Activated T-cell treated with anti-CD3 and anti-CD28 coated beads, Interleukin-2, amount 50 U/mL, for 72 hours (primary cell): ENCODE measurements at regions not wholly inside any gene's neighbourhood (a gene's known extent, or its start where the extent isn't known, plus 50 kb on each side); places are given as distances from the start of the nearest gene placed in this dataset.
"Not testable (repeated sequence)": the region's sequence is repeated elsewhere in the genome, so short reads cannot be mapped to it uniquely, and the experiment has no call there.

Experiments
- ATAC-seq, 2 donors: fragments of 150-1000 bp; cut with Tn5 transposase; replicated peaks in 1 of 2; 2 replicates each; pipeline ENCODE4 v1.10.0; 2021; ENCODE audit warnings: moderate library complexity in 2 of 2, mild to moderate bottlenecking in 1 of 2
- DNase-seq, 2 donors: peaks; one replicate each; pipeline ENCODE4 v3.0.0; 2021 to 2022; ENCODE audit warnings: mixed read lengths in 1 of 2
- H3K27ac Mint-ChIP-seq: one replicate; pipeline ENCODE4 v1.8.0; 2022; ENCODE audit warnings: mild to moderate bottlenecking, moderate library complexity, mixed read lengths
- H3K27me3 Mint-ChIP-seq: one replicate; pipeline ENCODE4 v1.8.0; 2022; ENCODE audit warnings: low read depth, mixed read lengths
- H3K36me3 Mint-ChIP-seq, 2 donors: one replicate each; pipeline ENCODE4 v1.8.0; 2022; ENCODE audit warnings: mixed read lengths in 2 of 2, mild to moderate bottlenecking in 1 of 2; ENCODE audit not compliant: insufficient read depth in 2 of 2
- H3K4me1 Mint-ChIP-seq: one replicate; pipeline ENCODE4 v1.8.0; 2022; ENCODE audit warnings: low read depth, mixed read lengths
- H3K4me3 Mint-ChIP-seq, 2 donors: one replicate each; pipeline ENCODE4 v1.8.0; 2022; ENCODE audit warnings: mild to moderate bottlenecking in 2 of 2, mixed read lengths in 2 of 2, moderate library complexity in 2 of 2
- H3K9me3 Mint-ChIP-seq, 2 donors: one replicate each; pipeline ENCODE4 v1.8.0; 2022; ENCODE audit warnings: mixed read lengths in 2 of 2

DNA sequence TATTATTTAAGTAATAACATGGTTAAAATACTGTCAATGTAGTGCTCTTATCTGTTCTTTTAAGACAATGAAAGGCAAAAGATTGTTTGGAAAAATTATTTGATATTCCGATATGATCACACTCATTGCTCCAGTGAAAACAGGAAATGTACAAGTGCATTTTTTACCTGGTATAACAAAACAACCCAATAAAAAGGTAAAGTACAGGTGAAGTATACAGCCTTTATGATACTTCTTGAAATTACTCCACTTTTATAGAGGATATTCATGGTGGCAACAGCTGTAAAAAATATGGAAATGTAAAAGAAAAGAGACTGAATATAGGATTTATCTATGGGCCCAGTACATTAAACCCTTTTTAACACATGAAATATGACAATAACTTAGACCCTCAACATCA, 298.6 kb upstream of the HNRNPA3 start:
- Mint-ChIP-seq H3K9me3 (no peaks in the 10 kb centered on the region), H3K4me1 (peaks cover 15% of the 10 kb centered on the region), H3K27ac (no peak overlapping the region), H3K4me3 (no peak overlapping the region), H3K27me3 (no peaks in the 10 kb centered on the region), H3K36me3 (no peaks in the 10 kb centered on the region)
- ATAC-seq (no peak), DNase-seq (no peak)

DNA sequence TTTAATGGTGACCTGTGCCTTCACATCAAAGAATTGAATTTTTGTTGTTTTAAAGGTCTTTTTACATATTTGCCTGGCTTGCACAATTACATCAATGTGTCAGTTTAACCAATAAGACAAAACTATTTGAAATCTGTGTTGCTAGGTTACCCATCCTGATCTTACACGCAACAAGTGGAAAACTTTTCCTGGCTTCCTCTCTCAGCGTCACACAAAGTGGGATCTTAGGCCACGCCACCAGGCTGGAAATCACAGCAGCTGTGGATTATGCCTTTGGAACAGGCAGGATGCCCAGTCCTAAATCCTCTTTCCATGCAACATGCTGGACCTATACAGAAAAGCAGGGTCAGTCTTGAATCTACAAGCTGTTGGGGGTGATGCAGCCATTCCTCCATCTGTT, 298.2 kb upstream of the HNRNPA3 start:
- ATAC-seq (no peak), DNase-seq (no peak)
- H3K4me1 Mint-ChIP-seq: peaks cover 12% of the 10 kb centered on the region
- H3K27ac Mint-ChIP-seq: no peak overlapping the region
- H3K36me3 Mint-ChIP-seq: no peaks in the 10 kb centered on the region
- no peaks in the 10 kb centered on the region for H3K27me3 Mint-ChIP-seq
- no peak overlapping the region for H3K4me3 Mint-ChIP-seq
- no peaks in the 10 kb centered on the region for H3K9me3 Mint-ChIP-seq

DNA sequence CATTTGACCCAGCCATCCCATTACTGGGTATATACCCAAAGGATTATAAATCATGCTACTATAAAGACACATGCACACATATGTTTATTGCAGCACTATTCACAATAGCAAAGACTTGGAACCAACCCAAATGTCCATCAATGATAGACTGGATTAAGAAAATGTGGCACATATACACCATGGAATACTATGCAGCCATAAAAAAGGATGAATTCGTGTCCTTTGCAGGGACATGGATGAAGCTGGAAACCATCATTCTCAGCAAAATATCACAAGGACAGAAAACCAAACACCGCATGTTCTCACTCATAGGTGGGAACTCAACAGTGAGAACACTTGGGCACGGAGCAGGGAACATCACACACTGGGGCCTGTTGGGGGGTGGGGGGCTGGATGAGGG, 290.0 kb upstream of the HNRNPA3 start:
- not testable (repeated sequence) for H3K27ac Mint-ChIP-seq, H3K36me3 Mint-ChIP-seq, H3K9me3 Mint-ChIP-seq, H3K27me3 Mint-ChIP-seq, ATAC-seq, H3K4me1 Mint-ChIP-seq, H3K4me3 Mint-ChIP-seq, DNase-seq

DNA sequence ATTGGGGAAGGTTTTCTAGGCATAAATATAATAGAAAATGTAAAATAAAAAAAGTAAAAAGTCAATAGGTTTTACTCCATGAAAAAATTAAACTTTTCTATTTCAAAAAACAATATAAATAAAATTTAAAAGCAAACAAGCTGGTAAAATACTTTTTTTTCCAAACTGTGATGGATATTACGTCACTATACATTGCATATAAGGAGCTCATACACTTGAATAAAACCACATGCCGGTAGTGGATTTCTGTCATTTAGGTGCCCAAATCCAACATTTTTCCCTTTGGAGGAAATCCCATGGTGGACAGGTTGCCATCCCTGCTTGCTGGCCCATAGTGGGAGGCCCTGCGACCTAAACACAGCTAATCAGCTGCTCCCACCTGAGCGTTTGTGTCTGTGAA, 289.4 kb upstream of the HNRNPA3 start:
- H3K36me3 Mint-ChIP-seq: no peaks in the 10 kb centered on the region
- no peaks in the 10 kb centered on the region for H3K9me3 Mint-ChIP-seq
- ATAC-seq (no peak), DNase-seq (no peak)
- H3K4me1 Mint-ChIP-seq: no peaks in the 10 kb centered on the region
- no peaks in the 10 kb centered on the region for H3K27me3 Mint-ChIP-seq
- no peak overlapping the region for H3K4me3 Mint-ChIP-seq
- H3K27ac Mint-ChIP-seq: no peak overlapping the region

DNA sequence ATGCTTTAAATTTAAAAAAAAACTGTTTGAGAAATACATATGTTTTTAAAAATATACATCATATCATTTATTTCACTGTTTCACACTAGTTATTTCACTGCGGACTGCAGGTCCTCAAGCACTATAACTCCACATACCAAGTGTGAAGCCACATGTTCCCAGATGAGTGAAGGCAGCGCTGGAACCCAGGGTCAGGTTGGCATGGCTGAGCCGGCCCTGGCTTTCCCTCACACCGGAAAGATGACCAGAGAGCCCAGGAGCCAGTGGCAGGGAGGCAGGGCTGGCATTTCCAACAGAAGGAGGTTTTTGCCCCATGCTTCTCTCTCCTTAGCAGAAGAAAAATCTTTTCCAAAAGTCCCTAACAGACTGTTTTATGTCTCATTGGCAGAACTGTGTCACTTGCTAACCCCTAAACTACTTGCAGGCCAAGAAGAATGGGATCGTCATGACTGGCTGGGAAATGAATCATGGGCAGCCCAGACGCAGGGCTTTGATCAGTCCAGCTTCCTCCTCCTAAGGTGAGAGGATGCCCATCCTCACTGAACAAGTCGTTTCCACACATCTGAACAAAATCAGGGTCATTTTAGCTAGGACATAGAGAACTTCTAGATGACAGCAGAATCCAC, 287.6 kb upstream of the HNRNPA3 start:
- no peaks in the 10 kb centered on the region for H3K36me3 Mint-ChIP-seq
- DNase-seq: no peak

DNA sequence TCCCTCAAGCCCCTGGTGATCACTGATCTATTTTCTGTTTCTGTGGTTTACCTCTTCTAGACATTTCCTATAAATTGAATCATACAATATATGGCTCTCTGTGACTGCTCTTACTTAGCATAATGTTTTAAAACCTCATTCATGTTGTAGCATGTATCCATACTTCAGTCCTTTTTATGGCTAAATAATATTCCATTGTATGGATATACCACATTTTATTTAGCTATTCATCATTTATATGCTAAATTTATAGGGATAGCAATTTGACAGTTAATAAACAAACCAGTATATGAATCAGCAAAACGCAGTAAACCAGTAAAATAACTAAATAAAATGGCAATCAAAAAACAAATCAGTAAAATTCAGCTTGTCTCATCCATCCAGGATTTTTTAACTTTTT, 286.1 kb upstream of the HNRNPA3 start:
- Mint-ChIP-seq H3K9me3 (no peaks in the 10 kb centered on the region), H3K27ac (no peak overlapping the region), H3K4me3 (no peak overlapping the region), H3K4me1 (peaks cover 8% of the 10 kb centered on the region), H3K36me3 (no peaks in the 10 kb centered on the region), H3K27me3 (no peaks in the 10 kb centered on the region)
- ATAC-seq (no peak), DNase-seq (no peak)

More for the DNA sequence above, 287.6 kb upstream of the HNRNPA3 start:
- no peaks in the 10 kb centered on the region for H3K9me3 Mint-ChIP-seq
- no peaks in the 10 kb centered on the region for H3K27me3 Mint-ChIP-seq
- no peak overlapping the region for H3K4me3 Mint-ChIP-seq
- no peak overlapping the region for H3K27ac Mint-ChIP-seq
- H3K4me1 Mint-ChIP-seq: no peaks in the 10 kb centered on the region
- peak in 1 of 2 donors; percentile 58 for ATAC-seq

DNA sequence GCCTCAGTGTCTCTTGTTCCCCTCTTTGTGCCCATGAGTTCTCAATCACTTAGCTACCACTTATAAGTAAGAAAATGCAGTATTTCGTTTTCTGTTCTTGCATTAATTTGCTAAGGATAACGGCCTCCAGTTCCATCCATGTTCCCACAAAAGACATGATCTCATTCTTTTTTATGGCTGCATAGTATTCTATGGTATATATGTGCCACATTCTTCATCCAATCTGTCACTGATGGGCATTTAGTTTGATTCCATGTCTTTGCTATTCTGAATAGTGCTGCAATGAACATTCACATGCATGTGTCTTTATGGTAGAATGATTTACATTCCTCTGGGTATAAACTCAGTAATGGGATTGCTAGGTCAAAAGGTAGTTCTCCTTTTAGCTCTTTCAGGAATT, 283.2 kb upstream of the HNRNPA3 start:
- H3K9me3 Mint-ChIP-seq, ATAC-seq, H3K36me3 Mint-ChIP-seq, H3K27me3 Mint-ChIP-seq, H3K27ac Mint-ChIP-seq, H3K4me3 Mint-ChIP-seq, DNase-seq: not testable (repeated sequence)
- H3K4me1 Mint-ChIP-seq: peaks cover 26% of the 10 kb centered on the region

DNA sequence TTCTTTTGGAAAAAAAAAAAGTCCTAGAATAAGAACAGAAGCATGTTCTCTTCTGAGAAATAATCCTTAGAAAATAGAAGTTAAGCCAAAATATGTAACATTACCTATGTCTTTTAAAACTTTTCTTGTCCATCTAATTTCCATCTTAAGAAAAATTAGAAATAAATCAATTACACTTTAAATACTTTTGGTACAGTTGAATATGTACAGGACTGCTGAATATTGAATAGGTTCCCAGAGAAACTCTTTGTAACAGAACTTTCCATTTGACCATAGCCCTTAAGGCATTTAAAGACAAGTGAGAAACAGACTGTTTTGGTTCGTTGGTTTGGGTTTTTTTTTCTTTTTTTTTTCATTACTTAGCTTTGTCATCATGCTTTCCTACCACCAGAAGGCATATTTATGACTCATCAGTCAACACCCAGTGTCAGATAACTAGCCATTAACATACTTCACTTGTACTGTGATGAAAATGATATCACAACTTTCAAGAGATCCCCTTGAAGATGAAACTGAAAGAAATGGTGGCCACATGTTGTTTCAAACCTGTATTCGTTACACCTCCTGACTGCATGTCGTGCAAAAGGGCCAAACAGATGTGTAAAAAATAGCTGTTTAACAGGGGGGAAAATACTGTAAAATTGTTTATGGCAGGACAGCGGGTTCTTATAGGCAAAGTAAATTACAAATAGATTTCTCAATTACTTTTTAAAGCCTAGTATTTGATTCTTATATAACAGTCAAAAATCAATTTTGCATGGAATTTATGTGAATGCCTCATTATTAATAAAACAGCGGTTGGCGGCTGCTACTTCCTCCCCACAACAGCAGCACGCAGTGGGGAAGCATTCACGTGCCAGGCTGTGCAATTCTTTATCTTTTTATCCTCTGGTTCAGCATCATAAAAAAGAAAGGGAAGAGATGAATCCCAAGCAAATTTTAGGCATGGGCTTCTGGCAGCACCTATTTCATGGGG, 280.7 kb upstream of the HNRNPA3 start:
- H3K4me3 Mint-ChIP-seq: peak overlapping the region; percentile 57 to 77
- H3K27me3 Mint-ChIP-seq: no peaks in the 10 kb centered on the region
- H3K4me1 Mint-ChIP-seq: peaks cover 26% of the 10 kb centered on the region
- peak; percentile 48 for DNase-seq
- H3K27ac Mint-ChIP-seq: peak overlapping the region; percentile 76
- ATAC-seq: peak; percentile 98
- H3K9me3 Mint-ChIP-seq: peaks cover 0 to 3% of the 10 kb centered on the region in 2 donors
- no peaks in the 10 kb centered on the region for H3K36me3 Mint-ChIP-seq

DNA sequence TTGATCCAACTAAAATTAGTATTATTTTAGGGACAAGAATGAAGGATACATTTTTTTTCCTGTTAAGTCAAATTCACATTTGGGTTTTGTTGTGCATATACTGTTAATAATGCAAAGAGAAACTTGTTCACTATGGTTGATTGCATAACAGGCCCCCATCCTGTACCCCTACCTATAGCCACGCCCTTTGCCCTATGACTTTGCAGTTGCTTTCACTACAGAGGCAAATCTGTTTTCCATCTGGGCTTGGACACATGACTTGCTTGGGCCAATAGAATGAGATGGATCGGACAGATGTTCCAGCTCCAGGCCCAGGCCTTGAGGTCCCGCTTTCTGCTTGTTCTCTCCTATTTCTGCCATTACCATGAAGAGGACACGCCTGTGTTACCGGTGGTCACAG, 278.5 kb upstream of the HNRNPA3 start:
- peaks cover 12% of the 10 kb centered on the region for H3K27me3 Mint-ChIP-seq
- H3K4me3 Mint-ChIP-seq: no peak overlapping the region

DNA sequence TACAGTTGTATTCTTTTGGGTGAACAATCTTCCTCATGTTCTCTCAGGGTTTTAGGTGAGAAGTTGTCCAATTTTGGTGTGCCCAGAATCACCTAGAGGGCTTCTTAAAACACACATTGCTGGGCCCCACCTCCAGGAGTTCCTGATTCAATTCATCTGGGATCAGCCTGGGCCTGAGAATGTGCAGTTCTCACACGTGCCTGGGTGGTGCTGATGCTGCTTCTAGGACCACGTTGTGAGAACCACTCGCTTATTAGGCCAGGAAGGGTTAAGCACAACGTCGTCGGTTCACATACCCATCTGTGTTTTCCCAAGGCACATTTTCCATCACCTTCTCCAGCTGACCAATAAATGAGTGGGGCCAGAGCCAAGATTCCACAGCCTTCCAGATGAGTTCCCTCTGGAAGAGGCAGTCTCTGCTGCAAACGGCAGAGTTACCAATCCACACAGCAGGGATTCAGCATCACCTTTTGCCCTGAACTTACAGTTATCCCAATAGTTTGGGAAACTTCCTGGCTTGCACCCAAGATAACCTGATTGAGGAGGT, 277.7 kb upstream of the HNRNPA3 start:
- peaks cover 0 to 5% of the 10 kb centered on the region in 2 donors for H3K9me3 Mint-ChIP-seq
- DNase-seq (no peak), ATAC-seq (no peak)
- H3K36me3 Mint-ChIP-seq: no peaks in the 10 kb centered on the region
- no peak overlapping the region for H3K27ac Mint-ChIP-seq
- H3K27me3 Mint-ChIP-seq: peaks cover 12% of the 10 kb centered on the region
- peaks cover 26% of the 10 kb centered on the region for H3K4me1 Mint-ChIP-seq
- no peak overlapping the region for H3K4me3 Mint-ChIP-seq

More for the DNA sequence above, 278.5 kb upstream of the HNRNPA3 start:
- H3K36me3 Mint-ChIP-seq: no peaks in the 10 kb centered on the region
- peaks cover 0 to 5% of the 10 kb centered on the region in 2 donors for H3K9me3 Mint-ChIP-seq
- H3K27ac Mint-ChIP-seq: no peak overlapping the region
- ATAC-seq: no peak
- H3K4me1 Mint-ChIP-seq: peaks cover 26% of the 10 kb centered on the region
- no peak for DNase-seq

DNA sequence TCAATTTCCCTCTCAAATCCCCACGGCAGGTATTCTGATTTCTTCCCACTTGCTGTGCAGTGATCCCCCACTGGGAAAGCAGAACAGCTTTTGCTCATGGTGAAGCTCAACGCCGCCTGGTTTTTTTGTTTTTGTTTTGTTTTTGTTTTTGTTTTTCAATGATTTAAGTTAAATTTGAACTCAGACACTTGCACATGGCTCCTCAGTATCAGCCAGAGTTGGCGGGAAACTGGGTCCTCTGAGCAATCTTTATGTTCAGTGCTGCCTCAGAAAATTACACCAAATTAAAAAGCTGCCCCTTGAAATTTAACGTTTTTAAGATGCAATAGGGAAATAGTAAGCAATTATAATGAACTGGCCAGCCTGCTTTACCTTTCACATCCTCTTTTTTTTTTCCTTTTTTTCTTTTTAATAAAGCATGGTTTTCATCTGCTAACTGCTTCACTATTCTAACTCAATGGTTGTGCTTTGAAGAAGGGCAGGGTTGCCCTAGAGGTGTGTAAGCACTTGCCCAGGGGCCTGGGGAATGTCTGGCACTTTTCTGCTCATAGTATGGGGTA, 277.0 kb upstream of the HNRNPA3 start:
- Mint-ChIP-seq H3K27me3 (peaks cover 12% of the 10 kb centered on the region), H3K27ac (no peak overlapping the region), H3K4me1 (peaks cover 26% of the 10 kb centered on the region), H3K36me3 (no peaks in the 10 kb centered on the region), H3K4me3 (no peak overlapping the region), H3K9me3 (peaks cover 0 to 5% of the 10 kb centered on the region in 2 donors)
- DNase-seq (no peak), ATAC-seq (no peak)

DNA sequence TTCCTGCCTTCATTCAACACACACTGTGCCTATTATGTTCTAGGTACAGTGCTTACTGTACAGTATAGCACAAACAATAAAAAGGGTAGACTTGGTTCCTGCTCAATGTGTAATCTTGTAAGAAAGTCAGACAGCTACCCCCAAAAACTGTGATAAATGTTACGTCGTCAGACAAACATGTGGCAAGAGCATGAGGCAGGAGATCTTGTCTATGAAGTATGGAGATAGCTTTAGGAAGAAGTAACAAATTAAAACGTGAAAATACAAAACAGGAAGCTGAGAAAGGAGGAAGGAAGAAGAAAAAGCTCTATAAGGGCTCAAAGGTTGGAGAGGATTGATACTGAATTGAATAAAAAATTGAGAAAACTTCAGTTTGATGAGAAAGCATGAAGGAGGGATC, 276.2 kb upstream of the HNRNPA3 start:
- Mint-ChIP-seq H3K27me3 (peaks cover 12% of the 10 kb centered on the region), H3K9me3 (peaks cover 0 to 5% of the 10 kb centered on the region in 2 donors), H3K4me1 (peaks cover 18% of the 10 kb centered on the region), H3K27ac (no peak overlapping the region), H3K36me3 (no peaks in the 10 kb centered on the region), H3K4me3 (no peak overlapping the region)
- DNase-seq (no peak), ATAC-seq (no peak)

DNA sequence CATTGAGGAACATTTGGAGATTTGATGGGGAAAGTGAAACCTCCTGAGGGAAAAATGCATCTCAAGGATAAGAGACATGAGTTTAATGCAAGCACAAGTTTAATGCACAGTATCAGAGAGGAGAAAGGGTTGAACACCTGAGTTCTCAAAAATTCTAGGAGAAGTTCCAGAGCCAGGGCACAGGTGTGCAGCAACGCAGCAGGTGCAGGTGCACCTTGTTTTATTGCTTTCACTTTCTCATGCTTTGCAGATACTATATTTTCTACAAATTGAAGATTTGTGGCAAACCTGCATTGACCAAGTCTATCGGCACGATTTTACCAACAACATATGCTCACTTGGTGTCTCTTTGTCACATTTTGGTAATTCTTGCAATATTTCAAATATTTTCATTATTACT, 267.6 kb upstream of the HNRNPA3 start:
- H3K4me3 Mint-ChIP-seq: no peak overlapping the region
- no peaks in the 10 kb centered on the region for H3K36me3 Mint-ChIP-seq
- no peak for ATAC-seq
- no peaks in the 10 kb centered on the region for H3K27me3 Mint-ChIP-seq
- DNase-seq: no peak
- no peak overlapping the region for H3K27ac Mint-ChIP-seq
- H3K4me1 Mint-ChIP-seq: no peaks in the 10 kb centered on the region
- H3K9me3 Mint-ChIP-seq: no peaks in the 10 kb centered on the region
